ENCODE measurements at regions not wholly inside any gene's neighbourhood (a gene's known extent, or its start where the extent isn't known, plus 50 kb on each side); places are given as distances from the start of the nearest gene placed in this dataset.

DNA sequence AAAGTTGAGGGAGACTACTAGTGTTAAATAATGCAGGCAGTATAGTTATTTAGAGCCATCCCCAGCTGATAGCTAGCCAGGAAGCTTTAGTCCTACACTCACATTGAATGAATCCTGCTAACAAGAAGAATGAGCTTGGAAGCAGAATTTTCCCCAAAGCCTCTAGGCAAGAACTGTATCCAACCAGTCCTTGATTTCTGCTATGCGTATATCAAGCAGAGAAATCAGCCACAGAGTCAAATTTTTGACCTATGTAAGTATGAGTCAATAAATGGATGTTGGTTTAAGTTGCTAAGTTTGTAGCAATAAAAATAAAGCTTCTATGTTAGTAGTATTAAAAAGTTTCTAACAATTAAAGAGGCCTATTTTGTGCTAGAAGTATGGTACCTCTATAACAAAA lies 672.1 kb upstream of the CHD1 start:
- Histone ChIP-seq H3K9me3 (ENCODE audit: control insufficient read depth, insufficient read depth, low read depth, low read length) (no peaks in the 10 kb centered on the region), H3K9ac (ENCODE audit: insufficient read depth, low read length) (no peak overlapping the region), H4K20me1 (ENCODE audit: control insufficient read depth, extremely low read depth, insufficient read depth, low read length) (no peaks in the 10 kb centered on the region), H3K79me2 (ENCODE audit: control insufficient read depth, insufficient read depth, low read length) (no peaks in the 10 kb centered on the region), H3K27ac (ENCODE audit: insufficient read depth, low read length) (no peak overlapping the region), H3K4me2 (ENCODE audit: extremely low read depth, insufficient read depth, low read length) (no peak overlapping the region), H3K36me3 (ENCODE audit: control insufficient read depth, insufficient read depth, low read length) (no peaks in the 10 kb centered on the region), H2AFZ (ENCODE audit: low read length) (no peak overlapping the region), H3K4me1 (ENCODE audit: control insufficient read depth, extremely low read depth, insufficient read depth, low read length) (no peaks in the 10 kb centered on the region), H3K27me3 (ENCODE audit: control insufficient read depth, insufficient read depth, low read length) (no peaks in the 10 kb centered on the region), H3K4me3 (replicated peaks in 1 of 4; ENCODE audit: control extremely low read depth in 1 of 4, insufficient read depth in 1 of 4, low read depth in 3 of 4, low read length in 4 of 4) (no peak overlapping the region)
- no peak for TF ChIP-seq EZH2 (IDR thresholded peaks at IDR 0.05; ENCODE audit: low read length, missing control alignments)
- TF ChIP-seq, protein P1, sequence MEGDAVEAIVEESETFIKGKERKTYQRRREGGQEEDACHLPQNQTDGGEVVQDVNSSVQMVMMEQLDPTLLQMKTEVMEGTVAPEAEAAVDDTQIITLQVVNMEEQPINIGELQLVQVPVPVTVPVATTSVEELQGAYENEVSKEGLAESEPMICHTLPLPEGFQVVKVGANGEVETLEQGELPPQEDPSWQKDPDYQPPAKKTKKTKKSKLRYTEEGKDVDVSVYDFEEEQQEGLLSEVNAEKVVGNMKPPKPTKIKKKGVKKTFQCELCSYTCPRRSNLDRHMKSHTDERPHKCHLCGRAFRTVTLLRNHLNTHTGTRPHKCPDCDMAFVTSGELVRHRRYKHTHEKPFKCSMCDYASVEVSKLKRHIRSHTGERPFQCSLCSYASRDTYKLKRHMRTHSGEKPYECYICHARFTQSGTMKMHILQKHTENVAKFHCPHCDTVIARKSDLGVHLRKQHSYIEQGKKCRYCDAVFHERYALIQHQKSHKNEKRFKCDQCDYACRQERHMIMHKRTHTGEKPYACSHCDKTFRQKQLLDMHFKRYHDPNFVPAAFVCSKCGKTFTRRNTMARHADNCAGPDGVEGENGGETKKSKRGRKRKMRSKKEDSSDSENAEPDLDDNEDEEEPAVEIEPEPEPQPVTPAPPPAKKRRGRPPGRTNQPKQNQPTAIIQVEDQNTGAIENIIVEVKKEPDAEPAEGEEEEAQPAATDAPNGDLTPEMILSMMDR (conservative IDR thresholded peaks at IDR 0.05 in 1 of 2, IDR thresholded peaks at IDR 0.05 in 1 of 2; ENCODE audit: low read depth in 1 of 2, low read length in 2 of 2) = no peak
- peak; percentile 60 to 65 for DNase-seq (ENCODE audit: low read depth in 2 of 2)

DNA sequence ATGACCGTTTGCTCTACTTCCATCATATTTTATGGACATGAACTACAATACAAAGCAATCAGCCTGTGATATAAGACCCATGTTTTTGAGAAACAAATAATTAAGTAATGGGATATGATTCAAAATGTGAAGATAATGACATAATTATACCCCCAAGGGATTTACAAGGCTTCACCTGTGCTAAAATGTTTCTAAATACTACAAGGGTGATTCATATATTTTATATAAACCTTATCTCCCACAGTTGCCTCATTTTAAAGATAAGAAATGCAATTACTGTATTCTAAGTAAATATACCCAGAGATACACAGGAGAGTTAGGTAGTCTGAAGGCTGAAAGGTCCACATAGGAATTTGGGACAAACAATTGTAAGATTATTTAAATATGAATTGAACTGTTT lies 662.0 kb upstream of the CHD1 start:
- Histone ChIP-seq H3K27ac (ENCODE audit: insufficient read depth, low read length) (no peak overlapping the region), H3K36me3 (ENCODE audit: control insufficient read depth, insufficient read depth, low read length) (no peaks in the 10 kb centered on the region), H4K20me1 (ENCODE audit: control insufficient read depth, extremely low read depth, insufficient read depth, low read length) (no peaks in the 10 kb centered on the region), H3K79me2 (ENCODE audit: control insufficient read depth, insufficient read depth, low read length) (no peaks in the 10 kb centered on the region), H3K9me3 (ENCODE audit: control insufficient read depth, insufficient read depth, low read depth, low read length) (no peaks in the 10 kb centered on the region), H3K4me1 (ENCODE audit: control insufficient read depth, extremely low read depth, insufficient read depth, low read length) (no peaks in the 10 kb centered on the region), H2AFZ (ENCODE audit: low read length) (no peak overlapping the region), H3K27me3 (ENCODE audit: control insufficient read depth, insufficient read depth, low read length) (no peaks in the 10 kb centered on the region), H3K9ac (ENCODE audit: insufficient read depth, low read length) (no peak overlapping the region), H3K4me3 (replicated peaks in 1 of 4; ENCODE audit: control extremely low read depth in 1 of 4, insufficient read depth in 1 of 4, low read depth in 3 of 4, low read length in 4 of 4) (no peak overlapping the region), H3K4me2 (ENCODE audit: extremely low read depth, insufficient read depth, low read length) (no peak overlapping the region)
- no peak for DNase-seq (ENCODE audit: low read depth in 2 of 2)
- no peak for TF ChIP-seq EZH2 (IDR thresholded peaks at IDR 0.05; ENCODE audit: low read length, missing control alignments)
- TF ChIP-seq, protein P1 (conservative IDR thresholded peaks at IDR 0.05 in 1 of 2, IDR thresholded peaks at IDR 0.05 in 1 of 2; ENCODE audit: low read depth in 1 of 2, low read length in 2 of 2) = no peak

GRCh38 chr5:99589424-99589823 lies 660.6 kb upstream of the CHD1 start:
- Histone ChIP-seq H3K9ac (ENCODE audit: insufficient read depth, low read length) (no peak overlapping the region), H3K27ac (ENCODE audit: insufficient read depth, low read length) (no peak overlapping the region), H3K27me3 (ENCODE audit: control insufficient read depth, insufficient read depth, low read length) (no peaks in the 10 kb centered on the region), H3K4me3 (replicated peaks in 1 of 4; ENCODE audit: control extremely low read depth in 1 of 4, insufficient read depth in 1 of 4, low read depth in 3 of 4, low read length in 4 of 4) (no peak overlapping the region), H3K9me3 (ENCODE audit: control insufficient read depth, insufficient read depth, low read depth, low read length) (no peaks in the 10 kb centered on the region), H2AFZ (ENCODE audit: low read length) (no peak overlapping the region), H3K4me1 (ENCODE audit: control insufficient read depth, extremely low read depth, insufficient read depth, low read length) (no peaks in the 10 kb centered on the region), H3K36me3 (ENCODE audit: control insufficient read depth, insufficient read depth, low read length) (no peaks in the 10 kb centered on the region), H3K4me2 (ENCODE audit: extremely low read depth, insufficient read depth, low read length) (no peak overlapping the region), H3K79me2 (ENCODE audit: control insufficient read depth, insufficient read depth, low read length) (no peaks in the 10 kb centered on the region), H4K20me1 (ENCODE audit: control insufficient read depth, extremely low read depth, insufficient read depth, low read length) (no peaks in the 10 kb centered on the region)
- DNase-seq (ENCODE audit: low read depth in 2 of 2) = no peak
- TF ChIP-seq, protein P1 (conservative IDR thresholded peaks at IDR 0.05 in 1 of 2, IDR thresholded peaks at IDR 0.05 in 1 of 2; ENCODE audit: low read depth in 1 of 2, low read length in 2 of 2) = no peak

All from fibroblast of lung (primary cell).